SK-N-SH treated with all-trans-retinoic acid at 6 μM for 48 hours (cell line): ENCODE measurements at regions not wholly inside any gene's neighbourhood (a gene's known extent, or its start where the extent isn't known, plus 50 kb on each side); places are given as distances from the start of the nearest gene placed in this dataset.

Experiments
- ATAC-seq: fragments of 200-7000 bp; cut with Tn5 transposase; 3 replicates; pipeline ENCODE4 v1.9.1; 2020; ENCODE audit warnings: mild to moderate bottlenecking, moderate library complexity
- BACH2 ChIP-seq: fragments of 250-450 bp; sonication (Bioruptor Pico); IDR thresholded peaks from 2 replicates; pipeline ENCODE4 v1.9.0; 2021; ENCODE audit warnings: mild to moderate bottlenecking, borderline replicate concordance
- CSDC2 ChIP-seq: fragments of 250-450 bp; sonication (Bioruptor Pico); IDR thresholded peaks from 2 replicates; pipeline ENCODE4 v1.5.0; 2020; ENCODE audit warnings: mild to moderate bottlenecking, moderate library complexity
- ESRRG ChIP-seq: fragments of 250-450 bp; sonication (Bioruptor Pico); IDR thresholded peaks from 2 replicates; pipeline ENCODE4 v1.6.1; 2021; ENCODE audit warnings: mild to moderate bottlenecking
- GLIS3 ChIP-seq: fragments of 250-450 bp; sonication (Bioruptor Pico); IDR thresholded peaks from 2 replicates; pipeline ENCODE4 v1.5.0; 2020; ENCODE audit warnings: mild to moderate bottlenecking, moderate library complexity
- OSR1 ChIP-seq: fragments of 250-450 bp; sonication (Bioruptor Pico); IDR thresholded peaks from 2 replicates; pipeline ENCODE4 v1.8.0; 2022; ENCODE audit warnings: moderate library complexity, mild to moderate bottlenecking, inconsistent platforms
- PPARA ChIP-seq: fragments of 250-450 bp; sonication (Bioruptor Pico); IDR thresholded peaks from 2 replicates; pipeline ENCODE4 v1.5.0; 2020; ENCODE audit warnings: mild to moderate bottlenecking, borderline replicate concordance
- RARB ChIP-seq: fragments of 250-450 bp; sonication (Bioruptor Pico); IDR thresholded peaks from 2 replicates; pipeline ENCODE4 v1.8.0; 2021; ENCODE audit warnings: mild to moderate bottlenecking, moderate library complexity
- SNAI2 ChIP-seq: fragments of 250-450 bp; sonication (Bioruptor Pico); IDR thresholded peaks from 2 replicates; pipeline ENCODE4 v1.5.0; 2020; ENCODE audit warnings: mild to moderate bottlenecking, moderate library complexity
- TCF4 ChIP-seq: fragments of 250-450 bp; sonication (Bioruptor Pico); IDR thresholded peaks from 2 replicates; pipeline ENCODE4 v1.8.0; 2021; ENCODE audit warnings: mild to moderate bottlenecking, moderate library complexity, borderline replicate concordance
- TOX ChIP-seq: fragments of 250-450 bp; sonication (Bioruptor Pico); IDR thresholded peaks from 2 replicates; pipeline ENCODE4 v1.8.0; 2021; ENCODE audit warnings: mild to moderate bottlenecking, moderate library complexity, borderline replicate concordance
- TSHZ2 ChIP-seq: fragments of 250-450 bp; sonication (Bioruptor Pico); IDR thresholded peaks from 2 replicates; pipeline ENCODE4 v1.5.0; 2020; ENCODE audit warnings: mild to moderate bottlenecking, moderate library complexity
- ZFP3 ChIP-seq: fragments of 250-450 bp; sonication (Bioruptor Pico); IDR thresholded peaks from 2 replicates; pipeline ENCODE4 v1.5.0; 2020; ENCODE audit warnings: mild to moderate bottlenecking, moderate library complexity
- ZFP30 ChIP-seq: fragments of 450-650 bp; formaldehyde crosslinking; IDR thresholded peaks from 2 replicates; pipeline ENCODE4 v1.5.0; 2022; ENCODE audit warnings: mild to moderate bottlenecking, moderate library complexity
- ZNF565 ChIP-seq: fragments of 450-650 bp; formaldehyde crosslinking; conservative IDR thresholded peaks from 2 replicates; pipeline ENCODE4 v1.5.0; 2020; ENCODE audit warnings: low read depth, mild to moderate bottlenecking, moderate library complexity
- ZNF8 ChIP-seq: fragments of 450-650 bp; formaldehyde crosslinking; IDR thresholded peaks from 2 replicates; pipeline ENCODE4 v1.5.0; 2020; ENCODE audit warnings: mild to moderate bottlenecking, moderate library complexity
- TF ChIP-seq, protein P1 (sequence below): fragments of 250-450 bp; sonication (Bioruptor Pico); IDR thresholded peaks from 2 replicates; pipeline ENCODE4 v1.8.0; 2020; ENCODE audit warnings: mild to moderate bottlenecking, moderate library complexity, borderline replicate concordance
- TF ChIP-seq, protein P2 (sequence below): fragments of 250-450 bp; sonication (Bioruptor Pico); IDR thresholded peaks from 2 replicates; pipeline ENCODE4 v1.5.1; 2020; ENCODE audit warnings: low read depth, mild to moderate bottlenecking, moderate library complexity
- TF ChIP-seq, protein P3 (sequence below): fragments of 250-450 bp; sonication (Bioruptor Pico); IDR thresholded peaks from 2 replicates; pipeline ENCODE4 v1.5.1; 2021; ENCODE audit warnings: mild to moderate bottlenecking, moderate library complexity

DNA sequence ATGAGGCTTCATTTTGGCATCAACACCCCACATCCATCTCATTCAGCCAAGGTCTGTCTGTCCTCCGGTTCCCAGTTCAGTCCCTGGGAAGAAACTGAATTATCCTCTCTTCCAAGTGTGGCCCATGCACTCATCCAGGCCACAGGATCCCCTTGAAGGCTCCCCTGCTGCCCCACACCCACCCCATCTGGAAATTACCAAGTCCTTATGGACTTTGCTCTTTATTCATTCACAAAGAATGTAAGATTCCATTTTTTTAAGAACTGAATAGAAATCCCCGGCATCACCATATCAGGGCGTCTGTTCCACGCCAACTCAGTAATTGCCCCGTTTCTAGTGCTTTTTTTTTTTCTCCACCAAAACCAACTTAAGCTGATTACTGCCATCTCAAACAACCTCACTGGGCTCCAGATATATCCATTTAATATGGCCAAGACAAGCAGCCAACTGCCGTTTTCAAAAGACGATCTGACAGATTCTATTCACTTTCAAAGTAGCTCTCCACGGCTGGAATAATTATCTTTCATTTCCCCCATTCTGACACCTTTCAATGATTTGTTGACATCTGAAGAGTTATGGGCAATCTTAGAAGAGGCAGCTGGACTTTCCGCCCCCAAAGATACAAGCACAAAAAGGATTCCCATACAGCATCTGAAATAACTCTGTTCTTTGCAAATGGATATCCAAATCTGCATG, 55.9 kb downstream of the OLIG1 start:
- ATAC-seq, result no peak

DNA sequence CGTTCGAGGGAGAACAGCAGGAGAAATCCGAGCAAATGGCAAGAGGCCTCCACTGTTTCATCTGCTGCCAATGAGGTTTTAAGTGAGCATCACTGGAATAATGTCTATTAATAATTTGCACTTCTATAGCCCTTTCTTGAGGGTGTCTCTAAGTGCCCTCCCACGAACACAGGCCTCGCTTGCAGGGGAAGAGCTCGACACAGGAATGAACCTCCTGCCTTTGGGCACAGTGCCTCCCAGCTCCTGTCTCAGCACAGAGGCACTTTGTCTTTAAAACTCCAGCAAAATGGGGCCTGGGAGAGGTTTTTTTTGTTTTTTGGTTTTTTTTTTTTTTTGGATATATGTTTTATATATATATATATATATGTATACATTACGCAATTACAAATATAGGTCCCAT, 56.6 kb downstream of the OLIG1 start:
- TF ChIP-seq, protein P1, sequence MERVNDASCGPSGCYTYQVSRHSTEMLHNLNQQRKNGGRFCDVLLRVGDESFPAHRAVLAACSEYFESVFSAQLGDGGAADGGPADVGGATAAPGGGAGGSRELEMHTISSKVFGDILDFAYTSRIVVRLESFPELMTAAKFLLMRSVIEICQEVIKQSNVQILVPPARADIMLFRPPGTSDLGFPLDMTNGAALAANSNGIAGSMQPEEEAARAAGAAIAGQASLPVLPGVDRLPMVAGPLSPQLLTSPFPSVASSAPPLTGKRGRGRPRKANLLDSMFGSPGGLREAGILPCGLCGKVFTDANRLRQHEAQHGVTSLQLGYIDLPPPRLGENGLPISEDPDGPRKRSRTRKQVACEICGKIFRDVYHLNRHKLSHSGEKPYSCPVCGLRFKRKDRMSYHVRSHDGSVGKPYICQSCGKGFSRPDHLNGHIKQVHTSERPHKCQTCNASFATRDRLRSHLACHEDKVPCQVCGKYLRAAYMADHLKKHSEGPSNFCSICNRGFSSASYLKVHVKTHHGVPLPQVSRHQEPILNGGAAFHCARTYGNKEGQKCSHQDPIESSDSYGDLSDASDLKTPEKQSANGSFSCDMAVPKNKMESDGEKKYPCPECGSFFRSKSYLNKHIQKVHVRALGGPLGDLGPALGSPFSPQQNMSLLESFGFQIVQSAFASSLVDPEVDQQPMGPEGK (CRISPR knock-in tag), result no peak
- TF ChIP-seq ZNF565 (CRISPR knock-in tag) (no peak), OSR1 (CRISPR knock-in tag) (no peak), TCF4 (CRISPR knock-in tag) (no peak), CSDC2 (CRISPR knock-in tag) (no peak), GLIS3 (CRISPR knock-in tag) (no peak), ZFP3 (CRISPR knock-in tag) (no peak), PPARA (CRISPR knock-in tag) (no peak), ESRRG (CRISPR knock-in tag) (no peak), TSHZ2 (no peak), ZFP30 (CRISPR knock-in tag) (no peak), RARB (no peak), ZNF8 (CRISPR knock-in tag) (no peak), TOX (CRISPR knock-in tag) (no peak)
- TF ChIP-seq, protein P2, sequence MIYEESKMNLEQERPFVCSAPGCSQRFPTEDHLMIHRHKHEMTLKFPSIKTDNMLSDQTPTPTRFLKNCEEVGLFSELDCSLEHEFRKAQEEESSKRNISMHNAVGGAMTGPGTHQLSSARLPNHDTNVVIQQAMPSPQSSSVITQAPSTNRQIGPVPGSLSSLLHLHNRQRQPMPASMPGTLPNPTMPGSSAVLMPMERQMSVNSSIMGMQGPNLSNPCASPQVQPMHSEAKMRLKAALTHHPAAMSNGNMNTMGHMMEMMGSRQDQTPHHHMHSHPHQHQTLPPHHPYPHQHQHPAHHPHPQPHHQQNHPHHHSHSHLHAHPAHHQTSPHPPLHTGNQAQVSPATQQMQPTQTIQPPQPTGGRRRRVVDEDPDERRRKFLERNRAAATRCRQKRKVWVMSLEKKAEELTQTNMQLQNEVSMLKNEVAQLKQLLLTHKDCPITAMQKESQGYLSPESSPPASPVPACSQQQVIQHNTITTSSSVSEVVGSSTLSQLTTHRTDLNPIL, result no peak
- ATAC-seq, result no peak

More for the DNA sequence above, 55.9 kb downstream of the OLIG1 start:
- TF ChIP-seq, protein P3, sequence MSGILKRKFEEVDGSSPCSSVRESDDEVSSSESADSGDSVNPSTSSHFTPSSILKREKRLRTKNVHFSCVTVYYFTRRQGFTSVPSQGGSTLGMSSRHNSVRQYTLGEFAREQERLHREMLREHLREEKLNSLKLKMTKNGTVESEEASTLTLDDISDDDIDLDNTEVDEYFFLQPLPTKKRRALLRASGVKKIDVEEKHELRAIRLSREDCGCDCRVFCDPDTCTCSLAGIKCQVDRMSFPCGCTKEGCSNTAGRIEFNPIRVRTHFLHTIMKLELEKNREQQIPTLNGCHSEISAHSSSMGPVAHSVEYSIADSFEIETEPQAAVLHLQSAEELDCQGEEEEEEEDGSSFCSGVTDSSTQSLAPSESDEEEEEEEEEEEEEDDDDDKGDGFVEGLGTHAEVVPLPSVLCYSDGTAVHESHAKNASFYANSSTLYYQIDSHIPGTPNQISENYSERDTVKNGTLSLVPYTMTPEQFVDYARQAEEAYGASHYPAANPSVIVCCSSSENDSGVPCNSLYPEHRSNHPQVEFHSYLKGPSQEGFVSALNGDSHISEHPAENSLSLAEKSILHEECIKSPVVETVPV (CRISPR knock-in tag), result no peak
- no peak for TF ChIP-seq RARB
- no peak for TF ChIP-seq OSR1 (CRISPR knock-in tag)
- no peak for TF ChIP-seq TOX (CRISPR knock-in tag)
- TF ChIP-seq TSHZ2, result no peak
- no peak for TF ChIP-seq BACH2
- no peak for TF ChIP-seq PPARA (CRISPR knock-in tag)
- no peak for TF ChIP-seq ZNF565 (CRISPR knock-in tag)
- TF ChIP-seq SNAI2 (CRISPR knock-in tag), result no peak
- TF ChIP-seq, protein P2, result no peak
